ENCODE measurements at regions not wholly inside any gene's neighbourhood (a gene's known extent, or its start where the extent isn't known, plus 50 kb on each side); places are given as distances from the start of the nearest gene placed in this dataset.

- Mint-ChIP-seq H3K27me3 (ENCODE audit: insufficient read depth, low read depth, poor library complexity) (peaks cover 2% of the 10 kb centered on the region), H3K4me1 (no peaks in the 10 kb centered on the region)
- no peak overlapping the region for H3K4me2 ChIP-seq
Observed at GRCh38 chr14:82379291-82379690, 845.6 kb upstream of the SEL1L start.

More at GRCh38 chr14:82379291-82379690, 845.6 kb upstream of the SEL1L start:
- Histone ChIP-seq H3K36me3 (ENCODE audit: insufficient read depth) (no peaks in the 10 kb centered on the region), H3K9me2 (ENCODE audit: insufficient read depth) (no peaks in the 10 kb centered on the region; the same call in 1 of the 2 replicates), H3K4me3 (no peak overlapping the region), H3K27ac (ENCODE audit: low read depth) (no peak overlapping the region), H2AFZ (no peak overlapping the region), H4K20me1 (replicated peaks; ENCODE audit: insufficient read depth) (no peaks in the 10 kb centered on the region), H3K79me2 (replicated peaks; ENCODE audit: insufficient read depth) (no peaks in the 10 kb centered on the region), H3F3A (replicated peaks; ENCODE audit: low read depth) (no peaks in the 10 kb centered on the region), H3K27me3 (ENCODE audit: insufficient read depth) (no peaks in the 10 kb centered on the region), H3K4me1 (ENCODE audit: insufficient read depth) (no peaks in the 10 kb centered on the region)
- TF ChIP-seq EZH2phosphoT487 (IDR thresholded peaks at IDR 0.05; ENCODE audit: unreplicated experiment), result no peak
- no peak for TF ChIP-seq CREB1 (CRISPR knock-in tag; IDR thresholded peaks at IDR 0.05; ENCODE audit: low read depth)
- no peak for TF ChIP-seq EZH2 (IDR thresholded peaks at IDR 0.05; ENCODE audit: low read depth, unreplicated experiment)
- TF ChIP-seq STAT1 (IDR thresholded peaks at IDR 0.05; ENCODE audit: unreplicated experiment), result no peak
- no peak for TF ChIP-seq REST (IDR thresholded peaks at IDR 0.05; ENCODE audit: unreplicated experiment)
- no peak for TF ChIP-seq CTCF (conservative IDR thresholded peaks at IDR 0.05; ENCODE audit: low read depth in 2 of 2)
- TF ChIP-seq JUNB (IDR thresholded peaks at IDR 0.05; ENCODE audit: unreplicated experiment), result no peak
- no peak for TF ChIP-seq ZNF462 (CRISPR knock-in tag; IDR thresholded peaks at IDR 0.05)
- TF ChIP-seq POLR2AphosphoS5 (IDR thresholded peaks at IDR 0.05; ENCODE audit: low read depth), result no peak
- no peak for TF ChIP-seq ZNF331 (CRISPR knock-in tag; IDR thresholded peaks at IDR 0.05; ENCODE audit: low read depth)
- no peak for DNase-seq (ENCODE audit: low spot score)
- Mint-ChIP-seq H3K4me3 (no peak overlapping the region), H3K36me3 (ENCODE audit: low read depth) (peaks cover 6% of the 10 kb centered on the region; the same call in 2 of the 3 replicates), H3K27ac (no peak overlapping the region), H3K9me3 (peaks cover 73% of the 10 kb centered on the region)
- ATAC-seq, result no peak

Measured in GM23338 (cell line).